ENCODE measurements at regions not wholly inside any gene's neighbourhood (a gene's known extent, or its start where the extent isn't known, plus 50 kb on each side); places are given as distances from the start of the nearest gene placed in this dataset.

DNA sequence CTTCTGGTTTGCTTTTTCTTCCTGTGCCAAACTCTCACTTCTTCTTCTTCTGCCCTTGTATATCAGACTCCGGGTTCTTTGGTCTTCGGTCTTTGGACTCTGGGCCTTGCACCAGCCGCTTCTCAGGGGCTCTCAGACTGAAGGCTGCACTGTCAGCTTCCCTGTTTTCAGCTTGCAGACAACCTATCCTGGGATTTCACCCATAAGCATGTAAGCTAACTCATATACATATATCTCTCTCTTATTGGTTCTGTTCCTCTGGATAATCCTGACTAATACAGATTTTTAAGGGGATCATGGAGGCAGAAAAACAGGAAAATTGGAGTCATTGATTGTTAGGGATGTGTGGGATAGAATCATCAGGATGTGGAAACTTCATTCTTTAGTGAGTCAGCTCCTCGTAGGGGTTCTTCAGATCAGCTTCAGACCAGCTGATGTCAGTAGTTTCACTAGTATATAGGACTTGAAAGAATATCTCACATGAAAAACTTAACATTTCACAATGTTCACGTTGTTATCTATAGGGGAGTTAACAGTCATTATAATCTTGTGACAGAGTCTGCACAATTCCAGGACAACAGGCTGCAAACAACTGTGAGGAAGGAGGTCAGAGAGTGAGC lies 102.9 kb downstream of the RASSF9 start:
- Histone ChIP-seq H3K4me2 (ENCODE audit: low read depth, low read length) (no peak overlapping the region), H3K79me2 (ENCODE audit: insufficient read depth, low read length) (no peaks in the 10 kb centered on the region), H3K36me3 (replicated peaks in 1 of 2; ENCODE audit: control insufficient read depth in 1 of 2, insufficient read depth in 2 of 2, low read length in 2 of 2) (no peaks in the 10 kb centered on the region), H4K20me1 (ENCODE audit: insufficient read depth, low read length) (no peaks in the 10 kb centered on the region), H2AFZ (ENCODE audit: low read length) (no peak overlapping the region), H3K27ac (ENCODE audit: extremely low read length, insufficient read depth, low read length) (no peak overlapping the region), H3K4me1 (ENCODE audit: insufficient read depth, low read length) (no peaks in the 10 kb centered on the region), H3K27me3 (ENCODE audit: control insufficient read depth in 1 of 2, insufficient read depth in 2 of 2, low read length in 2 of 2) (no peaks in the 10 kb centered on the region), H3K4me3 (replicated peaks in 1 of 3; ENCODE audit: insufficient read depth in 1 of 3, low read depth in 2 of 3, low read length in 3 of 3) (no peak overlapping the region), H3K9ac (ENCODE audit: insufficient read depth, low read depth, low read length) (no peak overlapping the region), H3K9me3 (ENCODE audit: low read length) (no peaks in the 10 kb centered on the region)
- TF ChIP-seq ZNF614 (CRISPR knock-in tag; IDR thresholded peaks at IDR 0.05; ENCODE audit: borderline replicate concordance) (no peak), ZNF780A (CRISPR knock-in tag; IDR thresholded peaks at IDR 0.05) (no peak), SP140L (CRISPR knock-in tag; IDR thresholded peaks at IDR 0.05; ENCODE audit: borderline replicate concordance) (no peak), ZMYM4 (CRISPR knock-in tag; IDR thresholded peaks at IDR 0.05) (no peak), GABPB1 (CRISPR knock-in tag; IDR thresholded peaks at IDR 0.05) (no peak), CHCHD3 (CRISPR knock-in tag; IDR thresholded peaks at IDR 0.05) (no peak), TOE1 (CRISPR knock-in tag; IDR thresholded peaks at IDR 0.05) (no peak), ZNF230 (CRISPR knock-in tag; IDR thresholded peaks at IDR 0.05) (no peak), ZNF674 (CRISPR knock-in tag; IDR thresholded peaks at IDR 0.05; ENCODE audit: low read depth) (no peak), MEF2D (CRISPR knock-in tag; IDR thresholded peaks at IDR 0.05) (no peak), HOXA9 (CRISPR knock-in tag; IDR thresholded peaks at IDR 0.05; ENCODE audit: borderline replicate concordance) (no peak), ARID2 (CRISPR knock-in tag; IDR thresholded peaks at IDR 0.05; ENCODE audit: borderline replicate concordance) (no peak), MLLT10 (CRISPR knock-in tag; IDR thresholded peaks at IDR 0.05) (no peak), PRPF4 (IDR thresholded peaks at IDR 0.05; ENCODE audit: low read depth, low read length, poor library complexity, severe bottlenecking) (no peak)
- TF ChIP-seq, protein P1, sequence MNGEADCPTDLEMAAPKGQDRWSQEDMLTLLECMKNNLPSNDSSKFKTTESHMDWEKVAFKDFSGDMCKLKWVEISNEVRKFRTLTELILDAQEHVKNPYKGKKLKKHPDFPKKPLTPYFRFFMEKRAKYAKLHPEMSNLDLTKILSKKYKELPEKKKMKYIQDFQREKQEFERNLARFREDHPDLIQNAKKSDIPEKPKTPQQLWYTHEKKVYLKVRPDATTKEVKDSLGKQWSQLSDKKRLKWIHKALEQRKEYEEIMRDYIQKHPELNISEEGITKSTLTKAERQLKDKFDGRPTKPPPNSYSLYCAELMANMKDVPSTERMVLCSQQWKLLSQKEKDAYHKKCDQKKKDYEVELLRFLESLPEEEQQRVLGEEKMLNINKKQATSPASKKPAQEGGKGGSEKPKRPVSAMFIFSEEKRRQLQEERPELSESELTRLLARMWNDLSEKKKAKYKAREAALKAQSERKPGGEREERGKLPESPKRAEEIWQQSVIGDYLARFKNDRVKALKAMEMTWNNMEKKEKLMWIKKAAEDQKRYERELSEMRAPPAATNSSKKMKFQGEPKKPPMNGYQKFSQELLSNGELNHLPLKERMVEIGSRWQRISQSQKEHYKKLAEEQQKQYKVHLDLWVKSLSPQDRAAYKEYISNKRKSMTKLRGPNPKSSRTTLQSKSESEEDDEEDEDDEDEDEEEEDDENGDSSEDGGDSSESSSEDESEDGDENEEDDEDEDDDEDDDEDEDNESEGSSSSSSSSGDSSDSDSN (CRISPR knock-in tag; IDR thresholded peaks at IDR 0.05) = no peak
- no peak for FAIRE-seq
- 1% methylated on average over 5 of the region's 5 CpGs for WGBS (ENCODE audit: low lambda C conversion rate)
- ChIA-PET CTCF (ENCODE audit: low intra/inter-chr PET ratio, low total read pairs) (no interaction called here), POLR2A (no interaction called here)
- no peak for ATAC-seq
- in situ Hi-C loops (cut with HindIII; ENCODE audit: extremely low pct_ligation_motif_present, low pct_unique_long_range_greater_than_20kb) (no loop called here), intact Hi-C loops (cut with micrococcal nuclease; ENCODE audit: unreplicated experiment) (no loop called here)
- DNase-seq (ENCODE audit: low spot score) = no peak
- no TSS peak for BruUV-seq (replicated peaks)

All from HepG2 (cell line).